Right cardiac atrium (tissue), 5 donors: ENCODE measurements at regions not wholly inside any gene's neighbourhood (a gene's known extent, or its start where the extent isn't known, plus 50 kb on each side); places are given as distances from the start of the nearest gene placed in this dataset.
"Not testable (repeated sequence)": the region's sequence is repeated elsewhere in the genome, so short reads cannot be mapped to it uniquely, and the experiment has no call there.

Experiments
- ATAC-seq, 2 donors: fragments of 200-7000 bp; cut with Tn5 transposase; one replicate each; pipeline versions ENCODE4 v1.8.0 to v1.9.1; 2020; ENCODE audit warnings: moderate library complexity in 2 of 2, mild to moderate bottlenecking in 1 of 2
- DNase-seq, 3 donors: peaks; one replicate each; pipeline ENCODE4 v3.0.0-alpha.2; 2020
- H3K27ac ChIP-seq: one replicate; pipeline ENCODE4 v1.5.1; 2013; ENCODE audit warnings: mild to moderate bottlenecking, low read length, control low read depth, moderate library complexity
- H3K27me3 ChIP-seq: one replicate; pipeline ENCODE4 v1.6.1; 2013; ENCODE audit not compliant: control insufficient read depth, insufficient read depth
- H3K4me1 ChIP-seq: one replicate; pipeline ENCODE4 v1.6.1; 2013; ENCODE audit warnings: low read length; ENCODE audit not compliant: control insufficient read depth, insufficient read depth
- H3K4me3 ChIP-seq: one replicate; pipeline ENCODE4 v1.5.1; 2013; ENCODE audit warnings: low read length, control low read depth
- H3K9me3 ChIP-seq: one replicate; pipeline ENCODE4 v1.6.1; 2013; ENCODE audit warnings: low read length; ENCODE audit not compliant: control insufficient read depth
- WGBS: extraction: QIAGEN DNeasy Blood & Tissue Kit; methylation state at CpG from one replicate; pipeline ENCODE4 v1.1.7; 2013; 5-methylcytosine and 5-hydroxymethylcytosine counted together
- intact Hi-C, 4 donors: fragments of 100-400 bp; cut with DNase I; formaldehyde crosslinking; loops; one replicate each; pipeline versions ENCODE4 v1.11.0 to v1.14.0; 2022 to 2023
- donor health status: healthy with polysubstance abuse.
- donor health status: DM: no; HTN: yes; CAD: no.
- donor health status: DM: no; HTN: no; CAD: no.
- donor health status: DM: no; HTN: yes; CAD: no; lungs with severe emphysema.
- donor health status: DM: yes; HTN: yes; CAD: no.

DNA sequence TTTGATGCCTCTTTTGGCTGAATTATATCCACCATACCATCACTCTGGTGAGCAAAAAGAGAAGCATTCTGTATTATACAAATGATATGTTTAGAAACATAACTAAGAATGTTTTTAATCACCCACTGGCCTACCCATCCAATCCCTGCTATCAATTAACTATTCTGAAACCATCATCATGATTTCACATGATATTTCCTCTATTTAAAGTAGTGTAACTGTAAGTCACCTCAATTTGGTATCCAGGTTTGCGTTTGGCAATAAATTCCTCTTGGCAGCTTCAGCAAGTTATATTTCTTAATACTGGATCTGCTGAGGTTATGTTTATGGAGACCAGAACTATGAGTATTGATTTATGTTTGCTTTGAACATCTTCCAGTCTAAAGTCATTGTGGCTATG, 332.1 kb downstream of the UTRN start:
- no peaks in the 10 kb centered on the region for H3K27me3 ChIP-seq
- no peak for DNase-seq
- WGBS: 95% methylated on average over 1 of the region's 1 CpG
- no peaks in the 10 kb centered on the region for H3K4me1 ChIP-seq
- no peak overlapping the region for H3K4me3 ChIP-seq
- no peak for ATAC-seq
- no peak overlapping the region for H3K27ac ChIP-seq
- intact Hi-C loops: no loop called here
- H3K9me3 ChIP-seq: no peaks in the 10 kb centered on the region

- Histone ChIP-seq H3K4me1 (no peaks in the 10 kb centered on the region), H3K9me3 (no peaks in the 10 kb centered on the region), H3K27me3 (no peaks in the 10 kb centered on the region), H3K4me3 (no peak overlapping the region), H3K27ac (no peak overlapping the region)
- intact Hi-C loops: no loop called here
- DNase-seq (no peak), ATAC-seq (no peak)
- 88% methylated on average over 4 of the region's 4 CpGs for WGBS
Observed at GRCh38 chr6:144617708-144618107, 332.6 kb downstream of the UTRN start.

DNA sequence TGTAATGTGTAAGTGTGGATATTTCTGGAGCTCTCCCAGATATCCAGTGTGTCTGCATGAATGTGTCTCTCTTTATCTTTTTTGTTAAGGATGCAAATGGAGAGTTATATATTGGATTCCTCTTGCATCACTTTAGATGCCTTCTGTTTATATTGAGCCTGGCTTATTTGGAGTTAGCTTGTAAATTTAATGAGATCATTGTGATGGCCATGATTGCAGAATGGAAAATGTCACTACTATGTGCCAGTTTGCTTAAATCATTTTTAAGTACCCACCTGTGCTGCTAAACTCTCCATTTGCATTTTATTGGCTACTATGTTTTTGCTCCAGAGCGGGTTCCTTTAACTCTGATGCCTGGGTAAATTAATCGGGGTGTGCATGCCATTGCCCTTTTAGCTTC, 334.8 kb downstream of the UTRN start:
- Histone ChIP-seq H3K4me3 (no peak overlapping the region), H3K9me3 (no peaks in the 10 kb centered on the region), H3K4me1 (no peaks in the 10 kb centered on the region), H3K27me3 (no peaks in the 10 kb centered on the region), H3K27ac (no peak overlapping the region)
- DNase-seq: no peak
- intact Hi-C loops: no loop called here
- no peak for ATAC-seq
- WGBS: 76% methylated on average over 2 of the region's 2 CpGs

DNA sequence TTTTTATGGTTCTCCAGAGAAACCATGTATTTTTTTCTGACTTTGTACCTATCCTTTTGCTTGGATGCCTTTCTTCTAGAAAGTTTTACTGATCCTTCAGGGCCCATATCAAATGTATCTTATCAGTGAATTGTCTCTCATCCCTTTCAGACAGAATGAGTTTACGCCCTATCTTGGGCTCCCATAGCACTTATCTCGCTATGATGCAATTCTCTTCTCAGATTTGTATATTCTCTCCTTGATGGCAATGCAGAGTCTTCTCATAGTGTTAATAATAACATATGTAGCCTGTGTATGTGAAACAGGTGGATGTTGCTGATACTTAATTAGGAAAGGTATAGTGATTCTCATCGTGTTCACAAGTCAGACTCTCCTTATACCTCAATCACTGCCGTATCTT, 336.2 kb downstream of the UTRN start:
- no peak for DNase-seq
- H3K27ac ChIP-seq: no peak overlapping the region
- WGBS: 97% methylated on average over 4 of the region's 4 CpGs
- intact Hi-C loops: no loop called here
- H3K27me3 ChIP-seq: no peaks in the 10 kb centered on the region
- no peak overlapping the region for H3K4me3 ChIP-seq
- ATAC-seq: no peak
- H3K9me3 ChIP-seq: no peaks in the 10 kb centered on the region
- no peaks in the 10 kb centered on the region for H3K4me1 ChIP-seq

GRCh38 chr6:144624246-144624645, 339.1 kb downstream of the UTRN start:
- DNase-seq: no peak
- Histone ChIP-seq H3K27ac (no peak overlapping the region), H3K4me1 (no peaks in the 10 kb centered on the region), H3K27me3 (no peaks in the 10 kb centered on the region), H3K9me3 (no peaks in the 10 kb centered on the region), H3K4me3 (no peak overlapping the region)
- 84% methylated on average over 5 of the region's 5 CpGs for WGBS
- no peak for ATAC-seq
- intact Hi-C loops: no loop called here

- ATAC-seq (no peak), DNase-seq (no peak)
- intact Hi-C loops: no loop called here
- no peaks in the 10 kb centered on the region for H3K9me3 ChIP-seq
- no peaks in the 10 kb centered on the region for H3K4me1 ChIP-seq
- no peak overlapping the region for H3K27ac ChIP-seq
- WGBS: 83% methylated on average over 4 of the region's 4 CpGs
- H3K4me3 ChIP-seq: no peak overlapping the region
- no peaks in the 10 kb centered on the region for H3K27me3 ChIP-seq
Observed at GRCh38 chr6:144624716-144625115, 339.6 kb downstream of the UTRN start.

DNA sequence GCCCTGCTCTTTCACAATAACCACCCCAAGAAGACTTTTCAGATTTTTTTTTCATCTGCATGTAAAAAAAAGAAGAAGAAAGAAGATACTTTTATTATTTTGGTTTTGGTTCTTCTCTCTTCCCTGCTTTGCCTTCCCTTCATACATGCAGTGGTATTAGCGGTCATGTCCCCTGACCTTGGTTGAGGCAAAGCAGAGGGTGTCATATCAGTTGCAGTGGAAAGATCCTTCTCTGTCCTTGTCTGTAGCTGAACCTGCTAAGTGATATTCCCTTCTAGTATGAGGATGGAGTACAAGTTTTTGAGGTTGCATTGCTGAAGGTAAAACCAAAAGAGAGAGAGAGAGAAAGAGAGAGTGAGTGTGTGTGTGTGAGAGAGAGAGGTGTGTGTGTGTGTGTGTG, 345.7 kb downstream of the UTRN start:
- no peak for DNase-seq
- intact Hi-C loops: no loop called here
- no peak overlapping the region for H3K27ac ChIP-seq
- WGBS: 91% methylated on average over 1 of the region's 1 CpG
- H3K27me3 ChIP-seq: no peaks in the 10 kb centered on the region
- no peak for ATAC-seq
- H3K4me1 ChIP-seq: no peaks in the 10 kb centered on the region
- H3K4me3 ChIP-seq: no peak overlapping the region
- no peaks in the 10 kb centered on the region for H3K9me3 ChIP-seq

DNA sequence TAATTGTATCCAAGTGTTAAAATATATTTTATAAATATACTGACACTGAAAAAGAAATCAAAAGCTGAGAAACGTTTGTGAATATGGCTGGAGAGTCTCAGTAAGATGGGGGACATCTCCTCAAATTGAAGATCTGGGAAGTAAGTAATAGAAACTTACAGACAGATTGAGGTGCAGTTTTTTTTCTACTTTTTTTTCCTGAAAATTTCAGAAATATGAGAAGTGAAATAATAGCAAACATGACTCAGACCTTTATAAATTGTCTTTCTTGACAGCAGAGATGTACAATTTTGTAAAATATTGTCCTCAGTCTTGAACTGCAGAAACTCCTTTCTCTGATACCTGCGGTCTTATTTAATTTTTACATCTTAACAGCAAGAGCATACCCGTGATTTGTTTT, 347.1 kb downstream of the UTRN start:
- ATAC-seq: no peak
- intact Hi-C loops: no loop called here
- DNase-seq: no peak
- Histone ChIP-seq H3K27me3 (no peaks in the 10 kb centered on the region), H3K9me3 (no peaks in the 10 kb centered on the region), H3K4me3 (no peak overlapping the region), H3K4me1 (no peaks in the 10 kb centered on the region), H3K27ac (no peak overlapping the region)
- WGBS: 84% methylated on average over 3 of the region's 3 CpGs

GRCh38 chr6:144633886-144634285, 348.8 kb downstream of the UTRN start:
- Histone ChIP-seq H3K9me3 (no peaks in the 10 kb centered on the region), H3K27ac (no peak overlapping the region), H3K4me1 (no peaks in the 10 kb centered on the region), H3K4me3 (no peak overlapping the region), H3K27me3 (no peaks in the 10 kb centered on the region)
- DNase-seq: peak in 1 of 3 donors; percentile 23
- WGBS: 92% methylated on average over 4 of the region's 4 CpGs
- intact Hi-C loops: no loop called here
- no peak for ATAC-seq

- Histone ChIP-seq H3K4me3 (no peak overlapping the region), H3K4me1 (no peaks in the 10 kb centered on the region), H3K9me3 (no peaks in the 10 kb centered on the region), H3K27ac (no peak overlapping the region), H3K27me3 (no peaks in the 10 kb centered on the region)
- intact Hi-C loops: no loop called here
- DNase-seq (no peak), ATAC-seq (no peak)
- 96% methylated on average over 4 of the region's 4 CpGs for WGBS
Observed at GRCh38 chr6:144634371-144634770, 349.2 kb downstream of the UTRN start.

GRCh38 chr6:144635051-144635450, 349.9 kb downstream of the UTRN start:
- Histone ChIP-seq H3K4me1 (no peaks in the 10 kb centered on the region), H3K4me3 (no peak overlapping the region), H3K9me3 (no peaks in the 10 kb centered on the region), H3K27ac (no peak overlapping the region), H3K27me3 (no peaks in the 10 kb centered on the region)
- ATAC-seq (no peak), DNase-seq (no peak)
- intact Hi-C loops: no loop called here
- WGBS: 93% methylated on average over 3 of the region's 3 CpGs

GRCh38 chr6:144636025-144636424, 350.9 kb downstream of the UTRN start:
- H3K4me1 ChIP-seq, ATAC-seq, H3K9me3 ChIP-seq, intact Hi-C loops, DNase-seq, H3K27ac ChIP-seq, H3K4me3 ChIP-seq, H3K27me3 ChIP-seq: not testable (repeated sequence)
- 99% methylated on average over 3 of the region's 3 CpGs for WGBS
